ENCODE measurements at regions not wholly inside any gene's neighbourhood (a gene's known extent, or its start where the extent isn't known, plus 50 kb on each side); places are given as distances from the start of the nearest gene placed in this dataset.

GRCh38 chr5:121377461-121377860 is 474.2 kb upstream of the FTMT start:
- FAIRE-seq, result no peak
- no peak for DNase-seq (ENCODE audit: insufficient read length, low spot score)
- TF ChIP-seq CTCF (IDR thresholded peaks at IDR 0.05; ENCODE audit: insufficient read depth, missing control alignments), result no peak

GRCh38 chr5:121378046-121378445 is 473.6 kb upstream of the FTMT start:
- DNase-seq (ENCODE audit: insufficient read length, low spot score) (no peak), FAIRE-seq (no peak)
- no peak for TF ChIP-seq CTCF (IDR thresholded peaks at IDR 0.05; ENCODE audit: insufficient read depth, missing control alignments)

GRCh38 chr5:121378559-121379359 is 472.9 kb upstream of the FTMT start:
- no peak for TF ChIP-seq CTCF (IDR thresholded peaks at IDR 0.05; ENCODE audit: insufficient read depth, missing control alignments)
- DNase-seq (ENCODE audit: insufficient read length, low spot score) (no peak), FAIRE-seq (no peak)

GRCh38 chr5:121380066-121380465 is 471.6 kb upstream of the FTMT start:
- DNase-seq (ENCODE audit: insufficient read length, low spot score) (no peak), FAIRE-seq (no peak)
- no peak for TF ChIP-seq CTCF (IDR thresholded peaks at IDR 0.05; ENCODE audit: insufficient read depth, missing control alignments)

GRCh38 chr5:121384359-121384758 is 467.3 kb upstream of the FTMT start:
- DNase-seq (ENCODE audit: insufficient read length, low spot score) (no peak), FAIRE-seq (no peak)
- TF ChIP-seq CTCF (IDR thresholded peaks at IDR 0.05; ENCODE audit: insufficient read depth, missing control alignments), result no peak

GRCh38 chr5:121386334-121386733 is 465.3 kb upstream of the FTMT start:
- FAIRE-seq (no peak), DNase-seq (ENCODE audit: insufficient read length, low spot score) (no peak)
- no peak for TF ChIP-seq CTCF (IDR thresholded peaks at IDR 0.05; ENCODE audit: insufficient read depth, missing control alignments)

GRCh38 chr5:121396716-121397115 is 455.0 kb upstream of the FTMT start:
- DNase-seq (ENCODE audit: insufficient read length, low spot score) (no peak), FAIRE-seq (no peak)
- no peak for TF ChIP-seq CTCF (IDR thresholded peaks at IDR 0.05; ENCODE audit: insufficient read depth, missing control alignments)

Data from D721Med (cell line).